Daoy (cell line): ENCODE measurements at regions not wholly inside any gene's neighbourhood (a gene's known extent, or its start where the extent isn't known, plus 50 kb on each side); places are given as distances from the start of the nearest gene placed in this dataset.
"Not testable (repeated sequence)": the region's sequence is repeated elsewhere in the genome, so short reads cannot be mapped to it uniquely, and the experiment has no call there.

Experiments used
- DNase-seq: peaks from one replicate; pipeline ENCODE4 v3.0.0-alpha.2; 2015; ENCODE audit warnings: low read depth

- no peak for DNase-seq
These were observed 764.6 kb upstream of the PKDCC start for GRCh38 chr2:41283079-41283775.

GRCh38 chr2:41293491-41293890 lies 754.3 kb upstream of the PKDCC start:
- DNase-seq = no peak

- DNase-seq = no peak
These were observed 753.5 kb upstream of the PKDCC start for GRCh38 chr2:41294331-41294730.

- no peak for DNase-seq
These were observed 734.7 kb upstream of the PKDCC start for GRCh38 chr2:41313082-41313481.

- DNase-seq = no peak
These were observed 733.2 kb upstream of the PKDCC start for GRCh38 chr2:41314511-41315070.

GRCh38 chr2:41319437-41319836 lies 728.4 kb upstream of the PKDCC start:
- no peak for DNase-seq

GRCh38 chr2:41320491-41320890 lies 727.3 kb upstream of the PKDCC start:
- DNase-seq = no peak

GRCh38 chr2:41321351-41321750 lies 726.5 kb upstream of the PKDCC start:
- no peak for DNase-seq

GRCh38 chr2:41326851-41327250 lies 721.0 kb upstream of the PKDCC start:
- DNase-seq = no peak

- DNase-seq = no peak
These were observed 718.8 kb upstream of the PKDCC start for GRCh38 chr2:41329040-41329439.

GRCh38 chr2:41334159-41334558 lies 713.7 kb upstream of the PKDCC start:
- DNase-seq = no peak

GRCh38 chr2:41335573-41335972 lies 712.2 kb upstream of the PKDCC start:
- DNase-seq = not testable (repeated sequence)

GRCh38 chr2:41337956-41338355 lies 709.9 kb upstream of the PKDCC start:
- no peak for DNase-seq

GRCh38 chr2:41344529-41344928 lies 703.3 kb upstream of the PKDCC start:
- DNase-seq = no peak

GRCh38 chr2:41353060-41353459 lies 694.8 kb upstream of the PKDCC start:
- DNase-seq = no peak

GRCh38 chr2:41355794-41356193 lies 692.0 kb upstream of the PKDCC start:
- DNase-seq = no peak

- DNase-seq = no peak
These were observed 683.0 kb upstream of the PKDCC start for GRCh38 chr2:41364842-41365241.

GRCh38 chr2:41375901-41376300 lies 671.9 kb upstream of the PKDCC start:
- no peak for DNase-seq

GRCh38 chr2:41377837-41378236 lies 670.0 kb upstream of the PKDCC start:
- DNase-seq = no peak

GRCh38 chr2:41378420-41378819 lies 669.4 kb upstream of the PKDCC start:
- DNase-seq = no peak

- no peak for DNase-seq
These were observed 668.2 kb upstream of the PKDCC start for GRCh38 chr2:41379496-41380221.

- no peak for DNase-seq
These were observed 666.1 kb upstream of the PKDCC start for GRCh38 chr2:41381701-41382100.

GRCh38 chr2:41387519-41387918 lies 660.3 kb upstream of the PKDCC start:
- DNase-seq = no peak
